ENCODE measurements at regions not wholly inside any gene's neighbourhood (a gene's known extent, or its start where the extent isn't known, plus 50 kb on each side); places are given as distances from the start of the nearest gene placed in this dataset.
A peak's percentile ranks its signal among the peaks of the same experiment; 100 is the strongest.

- TF ChIP-seq CTCF (conservative IDR thresholded peaks at IDR 0.05) (no peak), EZH2 (IDR thresholded peaks at IDR 0.05; ENCODE audit: low read depth) (no peak)
- no peaks in the 10 kb centered on the region for H3K27me3 ChIP-seq (ENCODE audit: insufficient read depth, low read depth)
- 0 out of 2 replicates have a peak, but pooled peaks cover 3% of the 10 kb centered on the region for H3K9me3 ChIP-seq (ENCODE audit: insufficient read depth, low read depth)
- H3K27ac ChIP-seq: no peak overlapping the region
- no peaks in the 10 kb centered on the region for H3K9me2 ChIP-seq (ENCODE audit: insufficient read depth)
- H3F3A ChIP-seq (ENCODE audit: insufficient read depth, low read depth): no peaks in the 10 kb centered on the region; the same call in 1 of the 2 replicates
- H4K20me1 ChIP-seq (ENCODE audit: insufficient read depth): no peaks in the 10 kb centered on the region
- DNase-seq: no peak
- no peak overlapping the region for H3K4me3 ChIP-seq
- CTCF ChIA-PET: no interaction called here
- intact Hi-C loops (cut with micrococcal nuclease; ENCODE audit: unreplicated experiment): no loop called here
- POLR2A ChIA-PET (ENCODE audit: unreplicated experiment): no interaction called here
- no TSS peak for BruUV-seq (replicated peaks)
- H2AFZ ChIP-seq: no peak overlapping the region
- H3K4me2 ChIP-seq: no peak overlapping the region
- peaks cover 25% of the 10 kb centered on the region for H3K4me1 ChIP-seq (replicated peaks; ENCODE audit: insufficient read depth)
- H3K79me2 ChIP-seq (ENCODE audit: low read depth): no peaks in the 10 kb centered on the region
- no peaks in the 10 kb centered on the region for H3K36me3 ChIP-seq (ENCODE audit: low read depth)
Measured at GRCh38 chr21:14903172-14903865, 161.5 kb downstream of the NRIP1 start.

- Histone ChIP-seq H3K27ac (peak overlapping the region; percentile 34), H3K4me3 (no peak overlapping the region), H3K9me3 (ENCODE audit: insufficient read depth, low read depth) (no peaks in the 10 kb centered on the region), H3K79me2 (ENCODE audit: low read depth) (no peaks in the 10 kb centered on the region), H3K4me1 (replicated peaks; ENCODE audit: insufficient read depth) (peaks cover 25% of the 10 kb centered on the region), H3K9me2 (ENCODE audit: insufficient read depth) (no peaks in the 10 kb centered on the region), H3F3A (ENCODE audit: insufficient read depth, low read depth) (no peaks in the 10 kb centered on the region; the same call in 1 of the 2 replicates), H3K4me2 (no peak overlapping the region), H4K20me1 (ENCODE audit: insufficient read depth) (no peaks in the 10 kb centered on the region), H3K27me3 (ENCODE audit: insufficient read depth, low read depth) (no peaks in the 10 kb centered on the region), H3K36me3 (ENCODE audit: low read depth) (no peaks in the 10 kb centered on the region), H2AFZ (no peak overlapping the region)
- no TSS peak for BruUV-seq (replicated peaks)
- ChIA-PET POLR2A (ENCODE audit: unreplicated experiment) (no interaction called here), CTCF (no interaction called here)
- TF ChIP-seq EZH2 (IDR thresholded peaks at IDR 0.05; ENCODE audit: low read depth): no peak
- no peak for TF ChIP-seq CTCF (conservative IDR thresholded peaks at IDR 0.05)
- intact Hi-C loops (cut with micrococcal nuclease; ENCODE audit: unreplicated experiment): loop anchor here (1.0 kb wide), 1 partner anchor 24 kb away; no protein-coding TSS in a partner anchor
- DNase-seq: peak; percentile 25 to 82
Measured at GRCh38 chr21:14901482-14901958, 163.3 kb downstream of the NRIP1 start.

GRCh38 chr21:14900611-14901010 lies 164.2 kb downstream of the NRIP1 start:
- Histone ChIP-seq H3K9me2 (ENCODE audit: insufficient read depth) (no peaks in the 10 kb centered on the region), H2AFZ (no peak overlapping the region), H3K4me2 (no peak overlapping the region), H4K20me1 (ENCODE audit: insufficient read depth) (no peaks in the 10 kb centered on the region), H3K79me2 (ENCODE audit: low read depth) (no peaks in the 10 kb centered on the region), H3K27ac (0 out of 2 replicates have a peak overlapping the region, but pooled peaks have one; percentile 34), H3K9me3 (ENCODE audit: insufficient read depth, low read depth) (no peaks in the 10 kb centered on the region), H3K4me3 (no peak overlapping the region), H3K4me1 (replicated peaks; ENCODE audit: insufficient read depth) (peaks cover 25% of the 10 kb centered on the region), H3K27me3 (ENCODE audit: insufficient read depth, low read depth) (no peaks in the 10 kb centered on the region), H3K36me3 (ENCODE audit: low read depth) (no peaks in the 10 kb centered on the region), H3F3A (ENCODE audit: insufficient read depth, low read depth) (no peaks in the 10 kb centered on the region; the same call in 1 of the 2 replicates)
- no peak for DNase-seq
- CTCF ChIA-PET: no interaction called here
- TF ChIP-seq CTCF (conservative IDR thresholded peaks at IDR 0.05) (no peak), EZH2 (IDR thresholded peaks at IDR 0.05; ENCODE audit: low read depth) (no peak)
- POLR2A ChIA-PET (ENCODE audit: unreplicated experiment): no interaction called here
- BruUV-seq (replicated peaks): no TSS peak
- intact Hi-C loops (cut with micrococcal nuclease; ENCODE audit: unreplicated experiment): loop anchor here (1.0 kb wide), 1 partner anchor 23 kb away; no protein-coding TSS in a partner anchor
